ENCODE measurements at regions not wholly inside any gene's neighbourhood (a gene's known extent, or its start where the extent isn't known, plus 50 kb on each side); places are given as distances from the start of the nearest gene placed in this dataset.

GRCh38 chr4:170339522-170339921, 249.8 kb upstream of the AADAT start:
- no peak for TF ChIP-seq EZH2phosphoT487 (IDR thresholded peaks at IDR 0.05; ENCODE audit: insufficient read depth, low read depth)
- TF ChIP-seq EZH2 (IDR thresholded peaks at IDR 0.05; ENCODE audit: insufficient read depth, poor library complexity, severe bottlenecking), result no peak

Measured in GM23248 (cell line).